ENCODE measurements at regions not wholly inside any gene's neighbourhood (a gene's known extent, or its start where the extent isn't known, plus 50 kb on each side); places are given as distances from the start of the nearest gene placed in this dataset.
A peak's percentile ranks its signal among the peaks of the same experiment; 100 is the strongest.

DNA sequence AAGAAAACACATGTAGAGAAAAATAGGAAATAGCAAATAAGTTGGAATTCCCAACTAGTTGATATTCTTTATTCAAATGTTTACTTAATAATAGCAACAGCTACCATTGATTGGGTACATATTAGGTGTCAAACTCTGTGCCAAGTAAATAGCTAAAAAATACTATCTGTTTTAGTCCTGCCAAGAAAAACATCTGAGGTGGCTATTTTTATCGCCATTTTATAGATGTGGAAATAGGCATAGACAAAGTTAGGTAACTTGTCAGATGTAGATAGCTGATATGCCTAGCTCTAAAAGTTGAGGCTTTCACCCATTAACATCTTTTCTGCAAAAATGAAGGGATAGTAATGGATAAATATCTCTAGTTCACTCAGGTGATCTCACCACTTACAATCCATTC, 549.2 kb upstream of the ID4 start:
- DNase-seq: no peak

DNA sequence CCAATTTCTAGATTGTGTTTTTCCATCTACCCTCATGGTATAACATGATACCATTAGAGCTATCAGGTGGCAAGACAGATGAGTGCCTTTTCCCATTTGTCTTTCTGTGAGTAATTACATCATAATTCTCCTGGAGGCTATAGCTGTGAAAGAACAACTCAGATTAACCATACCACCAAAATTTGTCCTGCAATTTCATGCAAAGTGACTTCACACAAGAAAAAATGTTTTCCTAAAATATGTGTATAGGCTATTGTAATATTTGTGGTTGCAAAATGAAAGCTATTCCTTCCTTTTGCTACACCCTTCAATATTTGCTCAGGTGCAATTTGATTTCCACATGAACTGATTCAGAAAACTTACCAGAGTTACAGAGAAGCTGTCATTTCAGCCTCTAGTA, 547.7 kb upstream of the ID4 start:
- no peak for DNase-seq

DNA sequence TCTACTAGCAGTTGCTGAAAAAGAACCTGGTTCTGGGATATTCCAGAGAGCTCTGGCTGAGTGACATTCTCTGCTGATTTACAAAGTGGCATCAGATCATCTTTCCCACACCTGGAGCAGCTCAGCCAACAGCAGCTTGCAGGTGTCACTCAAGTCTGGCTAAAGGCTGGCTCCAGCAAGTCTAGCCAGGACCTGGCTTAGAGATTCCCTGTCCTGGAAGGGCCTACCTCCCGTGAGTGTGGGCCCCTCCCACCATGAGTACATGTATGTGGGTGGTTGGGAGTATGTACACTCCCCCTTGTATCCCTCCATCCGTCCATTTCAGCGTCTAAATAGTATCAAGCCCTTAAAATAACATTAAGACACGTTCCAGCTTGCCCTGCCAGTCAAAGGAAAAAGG, 539.3 kb upstream of the ID4 start:
- peak; percentile 54 for DNase-seq

DNA sequence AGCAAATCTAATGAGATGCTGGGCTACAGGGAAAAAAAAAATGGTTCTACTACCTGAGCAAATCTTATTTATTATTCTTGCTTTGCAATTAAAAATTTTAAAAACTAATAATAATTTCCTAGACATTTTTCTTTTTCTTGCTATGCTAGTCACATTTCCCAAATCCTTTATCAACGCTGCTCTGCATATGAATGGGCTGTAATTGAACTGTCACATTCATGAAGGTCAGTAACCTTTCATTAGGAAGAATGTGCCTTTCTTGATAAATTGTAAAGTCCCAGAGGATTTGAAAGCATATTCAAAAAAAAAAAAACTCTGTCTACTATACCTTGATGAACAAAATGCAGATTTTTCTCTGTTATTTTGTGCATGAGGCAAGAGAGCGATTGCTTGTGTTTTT, 538.7 kb upstream of the ID4 start:
- no peak for DNase-seq

DNA sequence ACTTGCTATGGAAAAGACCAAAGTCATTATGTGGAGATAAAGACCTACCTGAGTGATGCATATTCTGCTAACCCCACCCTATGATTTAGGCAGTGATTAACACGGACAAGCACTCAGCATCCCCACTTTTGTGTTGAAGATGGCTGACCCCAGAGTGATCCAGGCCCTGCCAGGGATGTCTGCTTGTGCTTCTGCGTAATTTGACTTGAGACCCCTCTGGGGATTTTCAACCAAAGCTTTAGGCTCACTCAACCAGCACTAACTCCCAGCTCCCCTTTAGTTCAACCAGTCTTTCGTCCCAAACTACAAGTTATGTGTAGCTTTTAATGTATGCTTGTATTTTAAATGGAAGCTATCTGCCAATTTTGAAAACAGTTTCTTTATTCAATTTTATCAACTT, 538.0 kb upstream of the ID4 start:
- DNase-seq: no peak

DNA sequence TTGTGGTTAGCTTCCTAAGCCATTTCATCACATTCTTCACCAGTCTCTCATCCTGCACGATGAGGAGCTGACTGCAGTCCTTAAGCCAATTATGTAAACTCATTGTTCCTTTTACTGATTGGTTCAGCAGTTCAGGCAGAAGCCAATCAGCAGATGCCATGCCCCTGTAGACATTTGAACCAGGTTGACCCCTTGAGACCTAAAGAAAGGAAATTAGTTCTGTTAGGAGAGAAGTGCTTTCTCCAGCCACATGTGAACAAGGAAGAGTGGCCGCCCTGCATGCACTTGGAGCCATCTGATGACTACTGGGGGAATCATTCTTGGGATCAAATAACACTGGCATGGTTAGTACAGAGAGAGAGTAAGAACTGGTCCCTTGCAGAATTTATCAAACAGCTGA, 535.2 kb upstream of the ID4 start:
- no peak for DNase-seq

DNA sequence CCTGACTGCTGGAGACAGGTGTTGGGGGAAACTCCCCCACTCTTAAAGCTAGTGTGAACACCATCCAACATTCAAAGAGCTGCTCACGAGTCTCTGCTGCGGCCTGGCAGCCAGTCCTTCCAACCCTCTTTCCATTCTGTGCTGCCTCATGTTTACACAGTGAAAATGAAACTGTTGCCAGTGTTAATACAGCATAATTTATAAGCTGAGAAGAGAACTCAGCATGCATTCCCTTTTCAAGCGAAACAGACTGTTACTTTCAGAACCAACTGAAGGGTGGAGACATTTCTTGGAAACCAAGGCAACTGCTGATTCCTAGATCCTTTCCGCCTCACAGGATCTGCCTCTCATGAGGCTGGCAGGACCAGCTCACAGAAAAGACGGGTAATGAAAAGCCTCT, 533.8 kb upstream of the ID4 start:
- DNase-seq: peak; percentile 72

DNA sequence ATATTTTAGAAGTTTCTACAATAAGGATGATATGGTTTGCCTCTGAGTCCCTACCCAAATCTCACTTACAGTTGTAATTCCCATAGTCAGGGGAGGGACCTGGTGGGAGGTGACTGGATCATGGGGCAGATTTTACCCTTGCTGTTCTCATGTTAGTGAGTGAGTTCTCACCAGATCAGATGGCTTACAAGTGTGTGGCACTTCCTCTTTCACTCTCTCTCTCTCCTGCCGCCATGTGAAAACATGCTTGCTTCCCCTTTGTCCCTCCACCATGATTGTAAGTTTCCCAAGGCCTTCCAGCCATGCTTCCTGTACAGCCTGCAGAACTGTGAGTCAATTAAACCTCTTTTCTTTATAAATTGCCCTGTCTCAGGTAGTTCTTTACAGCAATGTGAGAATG, 527.5 kb upstream of the ID4 start:
- no peak for DNase-seq

DNA sequence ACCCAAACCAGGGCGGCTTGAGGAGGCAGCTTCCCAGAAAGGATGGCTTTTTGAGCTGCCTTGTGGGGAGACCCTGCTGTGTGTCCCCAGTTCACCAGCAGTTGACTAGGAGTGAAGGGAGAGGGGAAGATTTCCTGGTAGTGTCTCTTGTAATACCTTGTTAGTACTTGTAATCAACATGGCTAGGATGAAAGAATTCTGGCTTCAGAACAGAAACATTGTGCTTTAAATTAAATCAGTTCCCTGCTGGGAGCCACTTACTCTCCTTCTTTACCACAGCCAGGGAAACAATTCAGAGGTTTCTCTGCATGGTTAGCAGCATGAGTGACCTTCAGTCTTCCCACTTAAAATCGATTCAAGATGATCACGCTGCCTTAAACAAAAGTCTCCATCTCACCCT, 525.4 kb upstream of the ID4 start:
- DNase-seq: no peak

DNA sequence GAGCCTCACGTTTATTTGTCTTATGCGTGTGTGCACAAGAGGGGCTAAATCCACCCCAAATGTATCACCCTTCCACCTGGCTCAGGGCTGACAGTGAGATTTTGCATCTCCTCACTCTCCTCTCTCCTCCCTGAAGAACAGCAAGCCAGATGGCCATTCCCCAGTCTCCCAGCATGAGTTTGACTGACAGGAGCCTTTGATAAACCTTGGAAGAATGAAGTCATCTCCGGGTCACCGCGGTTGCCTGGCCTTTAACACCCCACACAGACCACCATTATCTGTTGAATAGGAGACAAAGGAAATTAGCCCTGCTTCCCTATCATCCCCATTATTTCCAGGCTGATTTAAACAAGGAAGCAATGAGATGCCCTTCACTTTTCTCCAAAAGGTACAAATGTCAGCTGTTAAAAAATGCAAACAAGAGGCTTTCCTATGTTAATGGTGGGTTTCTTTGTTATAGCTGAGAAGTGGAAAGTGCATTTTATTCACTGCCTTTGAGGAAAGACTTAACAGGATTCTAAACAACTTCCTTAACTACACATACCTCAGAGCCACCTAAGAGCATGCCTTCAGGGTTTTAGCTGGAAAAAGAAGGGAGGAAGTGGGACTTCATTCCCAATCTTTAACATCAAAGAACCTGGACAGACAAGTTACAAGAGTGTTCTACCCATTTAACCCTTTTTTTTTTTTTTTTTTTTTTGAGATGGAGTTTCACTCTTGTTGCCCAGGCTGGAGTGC, 524.8 kb upstream of the ID4 start:
- DNase-seq: no peak

DNA sequence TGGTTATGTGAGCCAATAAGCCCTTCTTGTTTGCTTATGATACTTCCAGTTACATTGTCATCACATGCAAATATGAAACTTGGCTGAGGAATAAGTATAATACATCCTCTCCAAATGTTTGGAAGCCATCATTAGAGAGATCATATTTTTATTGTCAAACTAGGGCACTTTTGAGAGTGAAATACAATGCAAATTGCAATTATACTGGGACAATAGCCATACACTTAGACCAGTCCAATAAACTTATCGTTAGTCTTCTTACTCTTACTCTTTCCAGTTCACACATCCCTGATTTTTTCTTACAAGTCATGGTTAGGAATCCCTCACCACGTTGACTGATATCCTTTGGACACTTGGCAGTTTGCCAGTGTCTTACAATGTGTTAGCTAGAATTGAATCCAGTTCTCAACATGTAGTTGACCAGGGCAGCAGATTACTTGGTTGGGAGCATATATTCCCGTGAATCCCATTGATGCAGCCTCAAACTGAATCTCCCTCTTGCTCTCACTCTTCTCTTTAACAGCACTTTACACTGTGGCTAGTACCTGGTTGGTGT, 519.7 kb upstream of the ID4 start:
- no peak for DNase-seq

DNA sequence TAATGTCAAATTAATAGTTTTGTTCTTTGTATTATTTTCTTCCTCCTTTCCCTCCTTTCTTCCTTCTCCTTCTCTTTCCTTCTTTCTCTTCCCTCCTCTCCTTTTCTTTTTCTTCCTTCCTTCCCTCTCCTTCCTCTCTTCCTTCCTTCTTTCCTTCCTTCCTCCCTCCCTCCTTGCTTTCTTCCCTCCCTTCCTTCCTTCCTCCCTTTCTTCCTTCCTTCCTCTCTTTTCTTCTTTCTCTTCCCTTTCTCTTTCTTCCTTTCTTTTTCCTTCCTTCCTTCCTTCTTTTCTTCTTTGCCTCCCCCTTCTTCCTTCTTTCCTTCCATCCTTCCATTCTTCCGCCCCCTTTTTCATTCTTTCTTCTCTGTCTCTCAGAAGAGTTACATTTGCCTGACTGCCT, 518.2 kb upstream of the ID4 start:
- DNase-seq: no peak

DNA sequence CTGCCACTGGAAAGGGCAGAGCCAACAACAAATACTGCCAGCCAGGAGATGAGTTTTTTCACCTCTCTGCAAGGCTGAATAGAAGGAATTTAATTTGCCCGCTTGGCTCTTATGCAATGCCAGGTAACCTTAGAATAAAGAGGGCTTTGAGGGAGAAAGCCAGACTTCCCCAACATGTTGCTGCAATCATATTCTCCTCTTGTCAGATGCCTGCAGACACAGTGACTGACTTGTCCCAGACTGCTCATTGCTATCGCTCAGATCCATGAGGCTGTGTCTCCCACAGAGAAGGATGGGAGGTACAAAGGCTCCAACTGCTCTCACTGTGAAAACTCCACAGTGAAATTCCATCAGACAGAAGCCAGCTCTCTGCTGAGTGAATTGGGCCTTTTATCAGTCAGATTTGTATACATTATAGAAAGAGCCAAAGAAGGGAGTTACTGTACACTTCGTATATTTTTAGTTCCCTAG, 517.0 kb upstream of the ID4 start:
- no peak for DNase-seq

DNA sequence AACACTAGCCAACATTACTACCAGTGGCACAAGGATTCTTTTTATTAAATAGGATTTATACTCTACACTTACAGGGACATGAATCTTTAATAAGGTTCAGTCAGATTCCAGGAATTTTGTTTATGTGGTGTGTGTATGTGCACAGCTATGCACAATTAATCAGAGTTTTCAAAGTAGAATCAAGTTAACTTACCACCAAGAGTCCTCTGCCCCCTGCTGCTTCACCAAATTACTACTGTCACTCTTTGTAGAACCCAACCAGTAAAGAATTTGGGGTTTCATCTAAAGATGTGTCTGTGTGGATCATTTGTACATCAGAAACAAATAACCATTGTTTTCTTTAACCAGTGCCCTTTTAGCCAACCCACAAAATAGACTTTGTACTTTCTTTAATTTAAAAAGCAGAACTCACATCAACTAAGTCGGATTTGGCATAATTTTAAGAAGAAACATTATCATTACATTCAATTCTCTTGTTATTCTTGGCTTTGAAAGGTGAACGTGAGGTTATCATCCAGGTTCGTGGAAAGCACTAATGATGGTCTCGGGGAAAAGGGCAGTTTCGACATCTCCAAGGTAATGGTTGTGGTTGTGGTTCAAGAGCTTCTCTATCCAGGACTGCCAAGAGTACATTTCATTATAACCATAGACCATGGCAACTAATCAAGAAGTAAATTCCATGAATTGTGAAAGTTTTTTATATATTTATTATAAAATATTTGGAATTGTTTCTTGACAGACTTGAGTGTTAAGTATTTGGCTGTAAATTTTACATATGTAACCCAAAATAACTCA, 514.3 kb upstream of the ID4 start:
- DNase-seq: no peak

DNA sequence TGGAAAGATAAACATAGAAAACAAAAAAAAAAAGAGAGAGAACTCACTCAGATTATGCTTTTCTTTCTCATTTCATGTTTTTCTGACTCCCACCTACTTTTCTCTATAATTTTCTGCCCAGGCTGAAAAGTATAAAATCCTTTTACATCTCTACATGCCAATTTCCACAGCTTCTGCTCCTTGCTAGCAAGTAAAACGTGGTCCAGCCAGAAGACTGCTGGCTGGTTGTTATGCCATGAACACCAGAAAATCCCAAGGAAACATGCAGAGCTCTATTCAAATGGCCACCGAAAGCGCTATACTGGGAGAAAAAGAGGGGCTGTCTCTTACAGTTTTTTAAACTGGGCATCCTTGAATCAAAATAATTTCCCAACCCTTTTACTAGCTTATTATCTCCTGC, 512.8 kb upstream of the ID4 start:
- no peak for DNase-seq

DNA sequence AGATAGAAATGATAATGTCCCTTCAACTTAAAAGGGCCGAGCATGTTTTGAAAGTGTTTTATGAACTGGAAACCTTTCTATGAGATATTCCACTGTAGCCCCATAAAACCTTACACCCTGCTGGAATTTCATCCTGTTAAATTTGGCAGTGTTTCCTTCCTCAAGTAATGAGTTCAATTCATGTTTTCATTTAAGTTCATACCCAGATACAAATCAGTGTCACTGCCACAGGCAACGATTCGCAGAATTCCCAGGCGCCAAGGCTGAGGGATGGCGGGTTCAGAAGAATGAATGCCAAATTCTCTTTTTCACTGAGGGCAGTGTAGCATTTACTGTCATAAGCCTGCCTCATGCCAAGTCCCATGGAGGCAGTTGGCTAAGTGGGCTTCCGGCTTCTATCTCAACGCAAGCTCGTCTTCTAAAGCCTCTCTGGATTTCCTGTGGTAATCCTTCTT, 511.8 kb upstream of the ID4 start:
- no peak for DNase-seq

DNA sequence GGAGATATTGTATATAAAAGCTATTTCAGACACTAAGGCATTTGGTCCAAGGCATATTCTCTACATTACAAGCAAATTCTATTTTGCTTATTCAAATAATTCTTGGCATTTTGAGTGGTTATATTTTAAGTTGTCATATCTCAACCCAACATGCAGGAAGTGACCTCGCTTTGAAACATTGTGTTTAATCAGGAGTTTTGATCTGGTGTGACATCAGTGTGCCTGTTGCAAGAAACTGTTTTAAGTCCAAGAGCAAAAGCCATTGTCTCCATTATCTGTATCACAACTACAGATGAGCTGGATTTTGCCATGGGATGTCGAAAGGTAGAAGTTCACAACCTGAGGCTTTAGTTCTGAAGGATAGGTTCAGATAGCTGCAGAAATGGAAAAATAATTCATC, 509.9 kb upstream of the ID4 start:
- no peak for DNase-seq

DNA sequence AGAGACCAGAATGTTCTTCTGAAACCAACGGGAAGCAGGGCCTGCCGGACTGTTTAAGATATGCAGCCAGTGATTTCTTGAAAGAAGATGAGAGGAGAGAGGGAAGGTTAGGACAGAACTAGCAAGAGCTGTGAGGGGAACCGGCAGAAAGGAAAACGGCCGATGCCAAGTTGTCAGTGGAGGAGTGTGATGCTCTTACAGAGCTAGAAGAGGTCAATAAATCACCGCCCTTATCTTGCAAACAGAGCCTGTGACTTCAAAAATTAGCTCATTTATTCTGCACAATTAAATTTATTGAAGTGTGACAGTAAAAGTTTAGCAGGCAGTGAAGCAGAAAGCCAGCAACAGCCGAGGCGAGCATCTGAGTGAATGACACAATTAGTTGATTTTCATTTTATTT, 509.5 kb upstream of the ID4 start:
- DNase-seq: no peak

DNA sequence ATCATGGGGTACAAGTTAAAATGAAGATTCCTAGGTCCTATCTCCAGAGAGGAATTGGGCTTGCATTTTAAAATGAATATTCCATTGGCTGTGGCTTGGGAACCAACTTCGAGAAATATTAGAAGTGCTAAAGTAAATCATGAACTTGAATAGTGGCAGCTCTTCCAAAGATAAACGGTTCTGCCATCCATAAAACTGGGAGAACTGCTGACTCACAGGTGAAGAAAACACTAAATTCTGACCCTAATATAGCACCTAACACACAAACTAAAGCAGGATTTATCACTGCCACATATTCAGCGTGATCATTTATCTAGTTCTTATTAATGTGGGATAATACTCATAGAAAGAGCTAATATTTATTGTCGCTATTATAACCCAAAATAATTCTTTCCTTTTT, 508.1 kb upstream of the ID4 start:
- DNase-seq: no peak

DNA sequence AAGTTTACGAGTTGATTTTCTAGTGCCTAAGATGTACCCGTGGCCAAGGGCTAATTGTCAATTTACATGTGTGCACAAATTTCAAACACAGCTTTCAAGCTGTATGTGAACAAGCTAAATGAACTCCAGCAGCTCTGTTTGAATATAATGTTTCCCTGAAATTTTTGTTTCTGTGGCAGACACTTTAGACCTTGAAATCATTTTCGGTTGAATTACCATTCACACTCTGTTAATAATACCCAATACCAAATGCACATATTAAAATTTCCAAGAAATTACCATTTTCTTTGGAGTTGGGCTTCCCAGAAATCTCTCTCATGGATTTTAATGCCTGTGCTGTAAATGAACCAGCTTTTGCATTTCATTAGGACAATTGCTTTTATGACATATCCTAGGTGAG, 506.1 kb upstream of the ID4 start:
- no peak for DNase-seq

DNA sequence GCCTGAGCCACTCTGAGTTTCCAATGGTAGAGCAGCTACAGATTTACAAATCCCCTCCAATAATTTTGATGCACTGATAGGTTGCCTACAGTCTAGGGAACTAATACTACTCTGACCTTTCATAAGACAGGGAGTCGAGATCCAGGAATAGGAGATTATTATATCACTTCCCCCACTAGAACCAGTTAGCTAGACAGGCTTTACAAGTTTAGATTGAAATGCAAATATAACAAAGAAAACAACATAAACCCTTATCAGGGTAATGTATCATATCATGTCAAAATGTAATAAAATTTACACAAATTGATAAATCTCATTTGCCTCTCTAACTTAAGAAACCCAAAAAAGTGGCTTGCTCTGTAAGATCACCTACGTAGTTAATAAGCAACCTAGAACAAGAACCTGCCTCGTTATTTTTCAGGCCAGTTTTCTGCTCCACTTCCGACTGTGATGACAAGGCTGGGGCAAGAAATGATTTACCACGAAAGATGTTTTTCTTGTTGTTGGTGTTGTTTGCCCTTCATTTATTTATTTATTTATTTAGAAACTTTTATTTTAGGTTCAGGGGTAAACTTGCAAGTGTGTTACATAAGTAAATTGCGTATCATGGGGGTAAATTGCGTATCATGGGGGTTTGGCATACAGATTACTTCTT, 504.2 kb upstream of the ID4 start:
- DNase-seq: no peak

DNA sequence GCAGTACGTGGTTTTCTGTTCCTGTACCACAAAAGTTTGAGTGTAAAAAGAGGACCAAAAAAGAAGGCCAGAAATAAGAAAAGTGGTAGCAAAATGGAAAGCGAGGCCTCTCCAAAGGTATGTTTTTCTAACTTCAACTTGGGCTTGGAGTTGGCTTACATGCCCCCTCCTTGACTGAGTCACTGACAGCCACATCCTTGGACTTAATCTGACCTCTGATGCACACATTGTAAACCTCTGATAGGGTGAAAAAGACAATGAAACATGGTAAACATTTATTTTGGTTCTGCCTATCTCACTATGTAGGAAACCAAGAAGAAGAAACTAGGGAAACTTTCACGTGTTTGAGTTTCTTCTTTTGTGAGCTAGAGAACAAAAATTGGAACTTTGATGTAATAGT, 503.2 kb upstream of the ID4 start:
- no peak for DNase-seq

DNA sequence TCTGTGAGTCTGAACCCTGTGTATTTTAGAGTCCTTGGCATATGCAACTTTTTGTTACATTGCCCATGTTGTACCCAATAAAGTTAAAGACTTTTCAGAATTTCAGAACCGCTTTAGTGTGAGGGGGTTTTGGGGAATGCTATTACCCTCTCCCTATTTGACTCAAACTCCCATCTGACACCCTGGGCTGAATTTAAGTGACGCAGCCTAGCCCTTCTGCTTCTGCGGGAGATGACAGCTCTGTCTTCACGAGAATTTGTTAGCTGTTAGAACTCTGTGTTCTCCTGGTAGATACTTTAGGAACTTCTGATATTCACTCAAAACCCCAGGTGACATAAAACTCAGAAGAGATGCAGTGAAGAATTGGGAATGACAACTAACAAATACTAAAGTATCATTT, 500.6 kb upstream of the ID4 start:
- DNase-seq: no peak

DNA sequence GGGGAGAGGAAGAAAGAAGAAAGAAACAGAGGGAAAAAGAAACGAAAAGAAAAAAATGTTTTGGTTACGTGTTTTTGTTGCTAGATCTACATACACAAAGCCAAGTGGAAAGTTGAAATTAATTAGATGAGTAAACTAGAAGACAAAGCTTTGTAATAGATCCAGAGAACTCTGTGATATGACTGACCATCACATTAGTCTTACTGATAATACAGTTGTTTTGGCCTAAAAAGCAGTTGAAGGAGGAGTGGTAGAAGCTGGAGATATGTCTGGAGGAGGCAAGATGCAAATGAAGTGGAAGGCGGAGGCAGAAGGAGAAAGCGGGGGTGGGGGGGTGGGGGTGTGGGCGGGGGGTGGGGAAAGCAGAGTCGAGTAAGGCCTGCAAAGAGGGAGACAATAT, 500.1 kb upstream of the ID4 start:
- no peak for DNase-seq

All from NCI-H774 (cell line).